ENCODE measurements at regions not wholly inside any gene's neighbourhood (a gene's known extent, or its start where the extent isn't known, plus 50 kb on each side); places are given as distances from the start of the nearest gene placed in this dataset.

GRCh38 chr10:120748519-120748918 lies 102.6 kb upstream of the WDR11 start:
- intact Hi-C loops (cut with DNase I; ENCODE audit: low total_unique reads) (no loop called here), in situ Hi-C loops (cut with MboI; ENCODE audit: low sequenced_read_pairs in 4 of 4) (no loop called here)
- Histone ChIP-seq H3K9me3 (no peaks in the 10 kb centered on the region), H3K27ac (no peak overlapping the region), H3K36me3 (no peaks in the 10 kb centered on the region), H3K4me1 (no peaks in the 10 kb centered on the region), H3K27me3 (no peaks in the 10 kb centered on the region), H3K4me3 (no peak overlapping the region)
- DNase-seq (no peak), ATAC-seq (no peak)
- TF ChIP-seq, protein P1, sequence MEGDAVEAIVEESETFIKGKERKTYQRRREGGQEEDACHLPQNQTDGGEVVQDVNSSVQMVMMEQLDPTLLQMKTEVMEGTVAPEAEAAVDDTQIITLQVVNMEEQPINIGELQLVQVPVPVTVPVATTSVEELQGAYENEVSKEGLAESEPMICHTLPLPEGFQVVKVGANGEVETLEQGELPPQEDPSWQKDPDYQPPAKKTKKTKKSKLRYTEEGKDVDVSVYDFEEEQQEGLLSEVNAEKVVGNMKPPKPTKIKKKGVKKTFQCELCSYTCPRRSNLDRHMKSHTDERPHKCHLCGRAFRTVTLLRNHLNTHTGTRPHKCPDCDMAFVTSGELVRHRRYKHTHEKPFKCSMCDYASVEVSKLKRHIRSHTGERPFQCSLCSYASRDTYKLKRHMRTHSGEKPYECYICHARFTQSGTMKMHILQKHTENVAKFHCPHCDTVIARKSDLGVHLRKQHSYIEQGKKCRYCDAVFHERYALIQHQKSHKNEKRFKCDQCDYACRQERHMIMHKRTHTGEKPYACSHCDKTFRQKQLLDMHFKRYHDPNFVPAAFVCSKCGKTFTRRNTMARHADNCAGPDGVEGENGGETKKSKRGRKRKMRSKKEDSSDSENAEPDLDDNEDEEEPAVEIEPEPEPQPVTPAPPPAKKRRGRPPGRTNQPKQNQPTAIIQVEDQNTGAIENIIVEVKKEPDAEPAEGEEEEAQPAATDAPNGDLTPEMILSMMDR (IDR thresholded peaks at IDR 0.05 in 4 of 5, conservative IDR thresholded peaks at IDR 0.05 in 1 of 5) = no peak
- no peak for TF ChIP-seq POLR2A (IDR thresholded peaks at IDR 0.05)

DNA sequence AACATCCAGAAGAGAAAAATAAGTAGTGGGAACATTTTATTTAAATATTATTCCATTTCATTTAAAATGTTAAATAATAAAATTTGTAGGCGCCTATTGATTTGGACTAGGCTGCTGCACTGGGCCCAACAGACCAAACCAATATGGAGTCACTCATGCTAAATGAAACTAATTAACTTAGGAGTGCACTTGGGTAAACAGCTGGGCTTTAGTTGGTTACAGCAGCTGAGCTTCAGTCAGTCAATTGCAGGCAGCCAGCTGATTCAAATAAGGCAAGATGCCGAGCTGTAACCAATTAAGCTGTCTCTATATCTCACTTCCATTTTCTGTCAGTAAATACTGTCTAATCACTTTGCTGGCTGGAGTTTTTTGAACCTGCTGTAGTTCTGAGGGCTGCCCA lies 102.1 kb upstream of the WDR11 start:
- no peaks in the 10 kb centered on the region for H3K27me3 ChIP-seq
- H3K4me1 ChIP-seq = no peaks in the 10 kb centered on the region
- H3K36me3 ChIP-seq = no peaks in the 10 kb centered on the region
- no peak for DNase-seq
- H3K9me3 ChIP-seq = no peaks in the 10 kb centered on the region
- no peak overlapping the region for H3K27ac ChIP-seq
- intact Hi-C loops (cut with DNase I; ENCODE audit: low total_unique reads) (no loop called here), in situ Hi-C loops (cut with MboI; ENCODE audit: low sequenced_read_pairs in 4 of 4) (no loop called here)
- no peak for ATAC-seq
- TF ChIP-seq, protein P1 (IDR thresholded peaks at IDR 0.05 in 4 of 5, conservative IDR thresholded peaks at IDR 0.05 in 1 of 5) = no peak
- no peak for TF ChIP-seq POLR2A (IDR thresholded peaks at IDR 0.05)
- no peak overlapping the region for H3K4me3 ChIP-seq

- H3K4me1 ChIP-seq = no peaks in the 10 kb centered on the region
- H3K27me3 ChIP-seq = no peaks in the 10 kb centered on the region
- in situ Hi-C loops (cut with MboI; ENCODE audit: low sequenced_read_pairs in 4 of 4) (no loop called here), intact Hi-C loops (cut with DNase I; ENCODE audit: low total_unique reads) (no loop called here)
- ATAC-seq (no peak), DNase-seq (no peak)
- no peaks in the 10 kb centered on the region for H3K9me3 ChIP-seq
- H3K36me3 ChIP-seq = no peaks in the 10 kb centered on the region
- no peak for TF ChIP-seq POLR2A (IDR thresholded peaks at IDR 0.05)
- TF ChIP-seq, protein P1 (IDR thresholded peaks at IDR 0.05 in 4 of 5, conservative IDR thresholded peaks at IDR 0.05 in 1 of 5) = no peak
- no peak overlapping the region for H3K27ac ChIP-seq
- H3K4me3 ChIP-seq = no peak overlapping the region
Measured at GRCh38 chr10:120749856-120750566, 101.2 kb upstream of the WDR11 start.

DNA sequence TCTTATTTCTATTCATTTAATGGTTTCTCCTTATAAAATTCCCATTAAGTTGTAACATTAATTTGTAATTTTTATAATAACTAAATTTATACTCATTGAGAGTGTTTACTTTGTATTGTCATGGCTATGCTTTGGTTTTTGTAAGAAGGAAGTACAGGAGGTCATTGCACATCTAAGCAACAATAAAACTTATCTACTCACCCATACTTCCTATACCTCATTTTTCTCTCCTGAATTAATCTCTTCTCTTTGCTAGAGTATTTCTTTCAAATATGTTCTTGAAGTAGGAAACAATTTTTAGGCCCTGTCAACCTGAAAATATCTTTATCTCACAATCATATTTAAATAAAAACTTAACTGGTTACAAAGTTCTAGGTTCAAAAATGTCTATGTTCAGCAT lies 95.4 kb upstream of the WDR11 start:
- in situ Hi-C loops (cut with MboI; ENCODE audit: low sequenced_read_pairs in 4 of 4) = no loop called here
- DNase-seq (no peak), ATAC-seq (no peak)
- Histone ChIP-seq H3K9me3 (no peaks in the 10 kb centered on the region), H3K27me3 (no peaks in the 10 kb centered on the region), H3K4me1 (no peaks in the 10 kb centered on the region), H3K27ac (no peak overlapping the region), H3K4me3 (no peak overlapping the region), H3K36me3 (no peaks in the 10 kb centered on the region)
- intact Hi-C loops (cut with DNase I; ENCODE audit: low total_unique reads) = no loop called here
- TF ChIP-seq POLR2A (IDR thresholded peaks at IDR 0.05) = no peak
- TF ChIP-seq, protein P1 (IDR thresholded peaks at IDR 0.05 in 4 of 5, conservative IDR thresholded peaks at IDR 0.05 in 1 of 5) = no peak

DNA sequence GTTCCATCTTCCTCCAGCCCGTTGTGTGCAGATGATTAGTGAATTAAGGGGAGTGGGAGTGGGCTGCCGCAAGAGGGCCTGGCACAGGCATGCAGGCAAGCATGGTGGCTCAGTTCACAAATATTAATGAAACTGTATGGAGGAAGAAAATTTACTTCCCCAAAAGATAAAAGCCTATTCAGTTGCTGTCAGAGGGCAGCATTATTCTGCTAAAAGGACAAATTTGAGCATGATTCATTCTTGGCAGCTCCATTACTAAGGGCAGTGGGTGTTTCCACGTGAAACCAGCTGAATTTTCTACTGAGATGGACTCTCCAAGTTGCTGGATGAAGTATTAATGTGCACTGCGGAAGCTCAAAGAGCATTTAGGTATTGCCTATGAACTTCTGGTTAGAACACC lies 90.9 kb upstream of the WDR11 start:
- no peaks in the 10 kb centered on the region for H3K36me3 ChIP-seq
- in situ Hi-C loops (cut with MboI; ENCODE audit: low sequenced_read_pairs in 4 of 4) = no loop called here
- no peak overlapping the region for H3K4me3 ChIP-seq
- H3K9me3 ChIP-seq = no peaks in the 10 kb centered on the region
- ATAC-seq (no peak), DNase-seq (no peak)
- no peaks in the 10 kb centered on the region for H3K27me3 ChIP-seq
- no peak for TF ChIP-seq POLR2A (IDR thresholded peaks at IDR 0.05)
- TF ChIP-seq, protein P1 (IDR thresholded peaks at IDR 0.05 in 4 of 5, conservative IDR thresholded peaks at IDR 0.05 in 1 of 5) = no peak
- H3K4me1 ChIP-seq = no peaks in the 10 kb centered on the region
- intact Hi-C loops (cut with DNase I; ENCODE audit: low total_unique reads) = no loop called here
- no peak overlapping the region for H3K27ac ChIP-seq

All from gastrocnemius medialis (tissue), 4 donors.